Keratinocyte (primary cell): ENCODE measurements at regions not wholly inside any gene's neighbourhood (a gene's known extent, or its start where the extent isn't known, plus 50 kb on each side); places are given as distances from the start of the nearest gene placed in this dataset.
A peak's percentile ranks its signal among the peaks of the same experiment; 100 is the strongest.

Source experiments
- DNase-seq: peaks from one replicate; pipeline ENCODE4 v3.0.0-alpha.2; 2011; ENCODE audit warnings: low read depth, missing footprints, low spot score
- FAIRE-seq: peaks from 2 replicates; lab custom pipeline; 2011; peaks lifted over from hg19 to GRCh38; lab: Jason Lieb, UNC
- H2AFZ ChIP-seq: 2 replicates; pipeline ENCODE4 v1.6.0; 2012; ENCODE audit warnings: low read length, control low read depth, inconsistent platforms; ENCODE audit not compliant: control insufficient read depth
- H3K27ac ChIP-seq: 2 replicates; pipeline ENCODE4 v1.5.1; 2011; ENCODE audit warnings: low read length; ENCODE audit not compliant: control insufficient read depth, insufficient read depth
- H3K27me3 ChIP-seq: 3 replicates; pipeline ENCODE4 v1.6.0; 2011; ENCODE audit warnings: low read length; ENCODE audit not compliant: control insufficient read depth, insufficient read depth; ENCODE audit errors: extremely low read depth
- H3K36me3 ChIP-seq, 2 experiments: 2 replicates in 1 of 2; 3 replicates in 1 of 2; pipeline ENCODE4 v1.5.1; 2011; ENCODE audit warnings: low read length in 2 of 2, mild to moderate bottlenecking in 1 of 2; ENCODE audit not compliant: control insufficient read depth in 2 of 2, insufficient read depth in 2 of 2; ENCODE audit errors: extremely low read depth in 1 of 2
- H3K4me1 ChIP-seq: 3 replicates; pipeline ENCODE4 v1.5.1; 2011; ENCODE audit warnings: low read length; ENCODE audit not compliant: control insufficient read depth, insufficient read depth; ENCODE audit errors: extremely low read depth
- H3K4me2 ChIP-seq: 3 replicates; pipeline ENCODE4 v1.6.0; 2011; ENCODE audit warnings: low read depth, low read length; ENCODE audit not compliant: control insufficient read depth, insufficient read depth; ENCODE audit errors: extremely low read depth
- H3K4me3 ChIP-seq, 3 experiments: fragments of 200-600 bp in 1 of 3; sonication (generic) in 1 of 3; 2 replicates in 2 of 3; 3 replicates in 1 of 3; pipeline ENCODE4 v1.5.1; 2011 to 2016; ENCODE audit warnings: low read length in 3 of 3, mild to moderate bottlenecking in 3 of 3, control low read depth in 2 of 3, inconsistent platforms in 1 of 3, low read depth in 1 of 3, mixed read lengths in 1 of 3, mixed run types in 1 of 3, moderate library complexity in 1 of 3; ENCODE audit not compliant: control insufficient read depth in 2 of 3, insufficient read depth in 2 of 3; ENCODE audit errors: extremely low read depth in 1 of 3
- H3K79me2 ChIP-seq: 2 replicates; pipeline ENCODE4 v1.6.0; 2012; ENCODE audit warnings: low read length; ENCODE audit not compliant: control insufficient read depth, insufficient read depth
- H3K9ac ChIP-seq: 3 replicates; pipeline ENCODE4 v1.6.0; 2011; ENCODE audit warnings: low read length; ENCODE audit not compliant: control insufficient read depth, insufficient read depth; ENCODE audit errors: extremely low read depth
- H3K9me1 ChIP-seq: 3 replicates; pipeline ENCODE4 v1.6.0; 2011; ENCODE audit warnings: low read length; ENCODE audit not compliant: control insufficient read depth, insufficient read depth; ENCODE audit errors: extremely low read depth
- H3K9me3 ChIP-seq: 2 replicates; pipeline ENCODE4 v1.5.1; 2012; ENCODE audit warnings: low read depth, low read length; ENCODE audit not compliant: control insufficient read depth
- H4K20me1 ChIP-seq: 3 replicates; pipeline ENCODE4 v1.6.0; 2011; ENCODE audit warnings: low read length; ENCODE audit not compliant: control insufficient read depth, insufficient read depth; ENCODE audit errors: extremely low read depth
- CTCF ChIP-seq, 3 experiments: IDR thresholded peaks in 1 of 3; conservative IDR thresholded peaks in 1 of 3; optimal IDR thresholded peaks in 1 of 3; 2 replicates in 2 of 3; 3 replicates in 1 of 3; pipeline versions ENCODE3 to v1.5.1; 2011; ENCODE audit warnings: low read length in 3 of 3, mild to moderate bottlenecking in 3 of 3, moderate library complexity in 2 of 3, control low read depth in 1 of 3, inconsistent platforms in 1 of 3; ENCODE audit not compliant: insufficient read depth in 2 of 3; ENCODE audit errors: extremely low read depth in 1 of 3
- EZH2 ChIP-seq: IDR thresholded peaks from one replicate; pipeline ENCODE4 v1.6.1; 2012; ENCODE audit warnings: inconsistent platforms, mild to moderate bottlenecking, low read length, moderate library complexity
- dilution Hi-C: fragments of 300-500 bp; cut with MboI; formaldehyde crosslinking; loops from one replicate; pipeline ENCODE4 v1.7.0; 2020; ENCODE audit warnings: low sequenced_read_pairs; ENCODE audit not compliant: extremely low pct_ligation_motif_present

- TF ChIP-seq EZH2 (no peak), CTCF (optimal IDR thresholded peaks at IDR 0.05 in 1 of 3, IDR thresholded peaks at IDR 0.05 in 1 of 3, conservative IDR thresholded peaks at IDR 0.05 in 1 of 3; ENCODE audit: extremely low read depth in 1 of 3, insufficient read depth in 2 of 3, low read length in 3 of 3) (no peak)
- no peak overlapping the region for H3K4me3 ChIP-seq
- no peaks in the 10 kb centered on the region for H3K79me2 ChIP-seq
- H3K9ac ChIP-seq: no peak overlapping the region
- H3K4me1 ChIP-seq: no peaks in the 10 kb centered on the region
- DNase-seq (no peak), FAIRE-seq (no peak)
- peaks cover 5% of the 10 kb centered on the region for H3K27me3 ChIP-seq
- peak overlapping the region; percentile 28 for H3K4me2 ChIP-seq
- dilution Hi-C loops: no loop called here
- H4K20me1 ChIP-seq: no peaks in the 10 kb centered on the region
- no peaks in the 10 kb centered on the region for H3K36me3 ChIP-seq
- no peak overlapping the region for H3K27ac ChIP-seq
- H2AFZ ChIP-seq: no peak overlapping the region
- no peaks in the 10 kb centered on the region for H3K9me3 ChIP-seq
- H3K9me1 ChIP-seq: no peaks in the 10 kb centered on the region
Measured at GRCh38 chr1:208631092-208631491, 386.9 kb upstream of the PLXNA2 start.

DNA sequence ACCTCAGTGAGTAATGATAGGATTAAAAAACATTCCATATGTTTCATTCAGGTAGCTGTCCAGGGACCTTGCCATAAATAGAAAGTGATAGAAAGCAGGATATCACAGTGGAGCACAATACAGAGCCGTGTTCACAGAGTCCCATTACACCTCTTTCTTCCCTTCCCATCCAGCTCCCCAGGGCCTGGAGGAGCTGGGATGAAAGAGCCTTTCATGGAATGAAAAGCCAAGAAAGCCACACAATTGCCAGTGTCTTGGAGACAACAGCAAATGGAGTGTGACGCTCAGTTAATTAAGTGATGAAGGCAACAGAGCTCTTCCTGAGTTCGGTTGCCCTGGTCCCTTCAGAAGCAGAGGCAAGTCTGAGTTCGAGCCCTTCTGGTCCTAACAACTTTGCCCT is 387.3 kb upstream of the PLXNA2 start:
- TF ChIP-seq CTCF (optimal IDR thresholded peaks at IDR 0.05 in 1 of 3, IDR thresholded peaks at IDR 0.05 in 1 of 3, conservative IDR thresholded peaks at IDR 0.05 in 1 of 3; ENCODE audit: extremely low read depth in 1 of 3, insufficient read depth in 2 of 3, low read length in 3 of 3) (no peak), EZH2 (no peak)
- peak overlapping the region; percentile 28 for H3K4me2 ChIP-seq
- no peak overlapping the region for H3K4me3 ChIP-seq
- H3K9me1 ChIP-seq: no peaks in the 10 kb centered on the region
- H3K36me3 ChIP-seq: no peaks in the 10 kb centered on the region
- H3K9me3 ChIP-seq: no peaks in the 10 kb centered on the region
- no peak overlapping the region for H3K27ac ChIP-seq
- H3K9ac ChIP-seq: no peak overlapping the region
- DNase-seq (no peak), FAIRE-seq (no peak)
- no peaks in the 10 kb centered on the region for H4K20me1 ChIP-seq
- H3K79me2 ChIP-seq: no peaks in the 10 kb centered on the region
- dilution Hi-C loops: no loop called here
- H2AFZ ChIP-seq: no peak overlapping the region
- no peaks in the 10 kb centered on the region for H3K4me1 ChIP-seq
- H3K27me3 ChIP-seq: peaks cover 5% of the 10 kb centered on the region
